ENCODE measurements at regions not wholly inside any gene's neighbourhood (a gene's known extent, or its start where the extent isn't known, plus 50 kb on each side); places are given as distances from the start of the nearest gene placed in this dataset.

- no peaks in the 10 kb centered on the region for H3K27me3 ChIP-seq
- intact Hi-C loops (cut with DNase I; ENCODE audit: low total_unique reads) (no loop called here), in situ Hi-C loops (cut with MboI; ENCODE audit: low pct_ligation_motif_present in 1 of 4, low pct_unique_long_range_greater_than_20kb in 1 of 4, low sequenced_read_pairs in 3 of 4) (no loop called here)
- no peak overlapping the region for H3K27ac ChIP-seq
- WGBS, 2 donors (ENCODE audit: low coverage in 1 of 2): 54 to 76% methylated on average over 3 of the region's 3 CpGs
- no peak for TF ChIP-seq EP300 (IDR thresholded peaks at IDR 0.05; ENCODE audit: low read depth)
- no peak for TF ChIP-seq CTCF (IDR thresholded peaks at IDR 0.05)
- TF ChIP-seq POLR2A (IDR thresholded peaks at IDR 0.05): no peak
- H3K9me3 ChIP-seq: no peaks in the 10 kb centered on the region
- H3K4me3 ChIP-seq: no peak overlapping the region
- H3K36me3 ChIP-seq: no peaks in the 10 kb centered on the region
- H3K4me1 ChIP-seq: no peaks in the 10 kb centered on the region
- no peak for DNase-seq
These were observed 344.1 kb upstream of the ZNF717 start for GRCh38 chr3:76129441-76129840.

GRCh38 chr3:76131396-76132153 is 346.2 kb upstream of the ZNF717 start:
- TF ChIP-seq EP300 (IDR thresholded peaks at IDR 0.05; ENCODE audit: low read depth): no peak
- WGBS, 2 donors (ENCODE audit: low coverage in 1 of 2): 61 to 65% methylated on average over 7 of the region's 7 CpGs
- H3K27ac ChIP-seq: no peak overlapping the region

GRCh38 chr3:76132154-76132470 is 346.8 kb upstream of the ZNF717 start:
- no peak for TF ChIP-seq POLR2AphosphoS5 (IDR thresholded peaks at IDR 0.05)
- no peak for TF ChIP-seq EP300 (IDR thresholded peaks at IDR 0.05; ENCODE audit: low read depth)
- no peak for TF ChIP-seq POLR2A (IDR thresholded peaks at IDR 0.05)
- TF ChIP-seq CTCF (IDR thresholded peaks at IDR 0.05): no peak
- 48% methylated on average over 3 of the region's 3 CpGs; no CpG with 5 or more reads in 1 of the 2 donors for WGBS, 2 donors (ENCODE audit: low coverage in 1 of 2)
- intact Hi-C loops (cut with DNase I; ENCODE audit: low total_unique reads) (no loop called here), in situ Hi-C loops (cut with MboI; ENCODE audit: low pct_ligation_motif_present in 1 of 4, low pct_unique_long_range_greater_than_20kb in 1 of 4, low sequenced_read_pairs in 3 of 4) (no loop called here)
- Histone ChIP-seq H3K27ac (no peak overlapping the region), H3K4me3 (no peak overlapping the region), H3K9me3 (no peaks in the 10 kb centered on the region), H3K27me3 (no peaks in the 10 kb centered on the region), H3K36me3 (no peaks in the 10 kb centered on the region), H3K4me1 (no peaks in the 10 kb centered on the region)
- DNase-seq: no peak

More at GRCh38 chr3:76131396-76132153, 346.2 kb upstream of the ZNF717 start:
- H3K4me3 ChIP-seq: no peak overlapping the region
- no peaks in the 10 kb centered on the region for H3K36me3 ChIP-seq
- in situ Hi-C loops (cut with MboI; ENCODE audit: low pct_ligation_motif_present in 1 of 4, low pct_unique_long_range_greater_than_20kb in 1 of 4, low sequenced_read_pairs in 3 of 4) (no loop called here), intact Hi-C loops (cut with DNase I; ENCODE audit: low total_unique reads) (no loop called here)
- DNase-seq: no peak
- H3K9me3 ChIP-seq: no peaks in the 10 kb centered on the region
- no peaks in the 10 kb centered on the region for H3K4me1 ChIP-seq
- no peaks in the 10 kb centered on the region for H3K27me3 ChIP-seq

- in situ Hi-C loops (cut with MboI; ENCODE audit: low pct_ligation_motif_present in 1 of 4, low pct_unique_long_range_greater_than_20kb in 1 of 4, low sequenced_read_pairs in 3 of 4) (no loop called here), intact Hi-C loops (cut with DNase I; ENCODE audit: low total_unique reads) (no loop called here)
- Histone ChIP-seq H3K4me3 (no peak overlapping the region), H3K4me1 (no peaks in the 10 kb centered on the region), H3K27me3 (no peaks in the 10 kb centered on the region), H3K9me3 (no peaks in the 10 kb centered on the region), H3K27ac (no peak overlapping the region), H3K36me3 (no peaks in the 10 kb centered on the region)
- TF ChIP-seq CTCF (IDR thresholded peaks at IDR 0.05) (no peak), EP300 (IDR thresholded peaks at IDR 0.05; ENCODE audit: low read depth) (no peak), POLR2A (IDR thresholded peaks at IDR 0.05) (no peak), POLR2AphosphoS5 (IDR thresholded peaks at IDR 0.05) (no peak)
- DNase-seq: no peak
- WGBS, 2 donors (ENCODE audit: low coverage in 1 of 2): 66 to 73% methylated on average over 5 to 6 of the region's 6 CpGs
These were observed 348.8 kb upstream of the ZNF717 start for GRCh38 chr3:76134166-76134565.

- no peak overlapping the region for H3K27ac ChIP-seq
- H3K9me3 ChIP-seq: no peaks in the 10 kb centered on the region
- intact Hi-C loops (cut with DNase I; ENCODE audit: low total_unique reads) (no loop called here), in situ Hi-C loops (cut with MboI; ENCODE audit: low pct_ligation_motif_present in 1 of 4, low pct_unique_long_range_greater_than_20kb in 1 of 4, low sequenced_read_pairs in 3 of 4) (no loop called here)
- no peaks in the 10 kb centered on the region for H3K4me1 ChIP-seq
- TF ChIP-seq CTCF (IDR thresholded peaks at IDR 0.05): no peak
- TF ChIP-seq EP300 (IDR thresholded peaks at IDR 0.05; ENCODE audit: low read depth): no peak
- TF ChIP-seq POLR2A (IDR thresholded peaks at IDR 0.05): no peak
- no peak for TF ChIP-seq POLR2AphosphoS5 (IDR thresholded peaks at IDR 0.05)
- DNase-seq: no peak
- no peaks in the 10 kb centered on the region for H3K36me3 ChIP-seq
- WGBS, 2 donors (ENCODE audit: low coverage in 1 of 2): 75 to 84% methylated on average over 2 of the region's 2 CpGs
- no peaks in the 10 kb centered on the region for H3K27me3 ChIP-seq
- no peak overlapping the region for H3K4me3 ChIP-seq
These were observed 353.6 kb upstream of the ZNF717 start for GRCh38 chr3:76138921-76139320.

Measured in transverse colon (tissue), 4 donors.